A204.1 (cell line): ENCODE measurements at regions not wholly inside any gene's neighbourhood (a gene's known extent, or its start where the extent isn't known, plus 50 kb on each side); places are given as distances from the start of the nearest gene placed in this dataset.
"Not testable (repeated sequence)": the region's sequence is repeated elsewhere in the genome, so short reads cannot be mapped to it uniquely, and the experiment has no call there.

Experiments
- FAIRE-seq: peaks from 2 replicates; lab custom pipeline; 2012; peaks lifted over from hg19 to GRCh38; lab: Jason Lieb, UNC

DNA sequence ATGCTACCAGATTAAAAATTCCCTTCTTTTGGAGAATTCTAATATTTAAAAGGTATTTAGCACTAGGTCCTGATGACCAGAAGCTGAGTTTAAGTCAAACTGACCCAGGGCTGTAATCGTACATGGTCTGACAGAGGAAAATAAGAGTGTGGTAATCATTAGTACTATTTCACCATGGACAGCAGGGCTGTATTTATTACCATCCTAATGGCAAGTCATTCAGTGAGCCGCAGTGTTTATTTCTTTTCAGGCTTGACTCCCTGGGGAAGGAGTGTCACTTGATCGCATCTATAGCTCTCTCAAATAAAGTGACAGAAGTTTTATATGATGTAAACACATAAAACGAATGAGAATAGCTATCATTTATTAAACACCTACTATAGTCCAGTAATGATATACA is 261.8 kb downstream of the BTG1 start:
- FAIRE-seq, result no peak

DNA sequence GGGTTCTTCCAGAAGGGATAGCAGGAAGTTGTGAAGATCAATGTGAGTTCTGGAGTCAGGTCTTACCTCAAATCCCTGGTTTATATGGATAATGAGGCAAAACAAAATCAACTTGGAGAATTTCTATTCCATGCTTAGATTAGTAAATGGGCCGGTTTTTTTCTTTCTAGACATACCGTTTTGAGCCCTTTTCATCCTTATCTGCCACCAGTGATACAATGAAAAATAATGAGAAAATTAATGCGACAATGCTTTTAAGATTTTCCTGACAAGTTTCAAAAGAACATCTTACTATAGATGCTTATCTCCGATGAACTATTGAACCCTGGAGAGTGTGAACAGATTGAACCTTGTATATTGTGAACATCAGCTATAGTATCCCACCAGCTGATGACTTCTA is 262.7 kb downstream of the BTG1 start:
- no peak for FAIRE-seq

DNA sequence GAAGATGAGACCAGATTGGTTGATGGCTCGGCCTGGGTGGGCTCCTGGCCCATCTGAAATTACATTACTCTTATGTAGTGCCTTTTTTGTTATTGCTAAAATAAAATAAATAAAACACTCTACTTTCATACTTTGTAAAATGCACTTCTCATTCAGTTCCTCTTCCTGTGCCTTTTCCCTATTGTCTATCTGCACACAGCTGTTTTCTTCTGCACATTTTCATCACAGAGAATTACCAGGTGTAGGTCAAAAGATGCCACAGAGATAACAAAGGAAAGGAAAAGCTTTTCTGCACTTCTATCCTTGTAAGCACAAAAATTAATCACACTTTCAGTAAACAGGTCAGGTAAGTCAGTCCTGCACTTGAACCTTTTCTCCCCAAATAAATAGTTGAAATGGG is 265.1 kb downstream of the BTG1 start:
- FAIRE-seq, result no peak

DNA sequence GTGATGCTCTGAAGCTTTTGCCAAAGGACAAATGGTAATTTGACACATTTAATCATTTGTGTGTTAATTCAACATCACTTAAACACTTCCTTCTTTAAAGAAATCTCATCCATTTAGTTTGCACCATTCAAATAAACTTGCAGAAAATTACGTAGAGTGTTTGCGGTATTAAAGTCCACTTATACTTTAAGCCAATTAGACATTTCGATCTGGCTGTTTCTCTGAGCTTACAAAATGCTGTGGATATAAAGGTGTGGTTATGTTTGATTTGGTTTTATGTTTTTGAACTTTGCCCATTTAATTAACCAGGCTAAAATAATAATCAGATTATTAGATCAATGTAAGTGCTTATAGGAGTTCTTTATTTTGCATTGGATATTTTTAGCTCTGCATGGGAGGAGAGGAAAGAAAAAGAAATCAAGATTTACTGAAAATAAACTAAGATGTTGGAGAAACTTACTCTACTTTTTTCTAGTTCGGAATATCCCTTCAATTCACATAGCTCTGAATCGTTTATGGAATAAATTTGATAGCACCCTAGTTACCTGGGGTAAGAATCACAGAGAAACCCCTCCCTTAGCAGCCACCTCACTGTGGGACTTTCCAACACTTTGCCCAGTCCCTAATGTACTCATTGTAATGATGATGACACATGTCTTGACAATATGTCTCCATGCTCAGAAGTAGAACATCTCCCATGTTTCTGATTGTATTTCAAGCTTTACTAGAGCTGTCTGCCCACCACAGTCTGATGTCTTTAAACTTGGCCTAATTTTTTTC is 268.0 kb downstream of the BTG1 start:
- no peak for FAIRE-seq

- no peak for FAIRE-seq
These were observed 268.6 kb downstream of the BTG1 start for GRCh38 chr12:91877022-91877421.

DNA sequence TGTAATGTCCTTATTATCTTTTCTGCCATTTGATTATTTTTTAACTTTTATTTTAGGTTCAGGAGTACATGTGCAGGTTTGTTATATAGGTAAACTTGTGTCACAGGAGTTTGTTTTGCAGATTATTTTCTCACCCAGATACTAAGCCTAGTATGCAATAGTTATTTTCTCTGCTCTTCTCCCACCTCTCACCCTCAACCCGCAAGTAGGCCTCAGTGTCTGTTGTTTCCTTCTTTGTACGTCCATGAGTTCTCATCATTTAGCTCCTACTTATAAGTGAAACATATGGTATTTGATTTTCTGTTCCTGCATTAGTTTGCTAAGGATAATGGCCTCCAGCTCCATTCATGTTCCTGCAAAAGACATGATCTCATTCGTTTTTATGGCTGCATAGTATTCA is 270.0 kb downstream of the BTG1 start:
- FAIRE-seq, result not testable (repeated sequence)

DNA sequence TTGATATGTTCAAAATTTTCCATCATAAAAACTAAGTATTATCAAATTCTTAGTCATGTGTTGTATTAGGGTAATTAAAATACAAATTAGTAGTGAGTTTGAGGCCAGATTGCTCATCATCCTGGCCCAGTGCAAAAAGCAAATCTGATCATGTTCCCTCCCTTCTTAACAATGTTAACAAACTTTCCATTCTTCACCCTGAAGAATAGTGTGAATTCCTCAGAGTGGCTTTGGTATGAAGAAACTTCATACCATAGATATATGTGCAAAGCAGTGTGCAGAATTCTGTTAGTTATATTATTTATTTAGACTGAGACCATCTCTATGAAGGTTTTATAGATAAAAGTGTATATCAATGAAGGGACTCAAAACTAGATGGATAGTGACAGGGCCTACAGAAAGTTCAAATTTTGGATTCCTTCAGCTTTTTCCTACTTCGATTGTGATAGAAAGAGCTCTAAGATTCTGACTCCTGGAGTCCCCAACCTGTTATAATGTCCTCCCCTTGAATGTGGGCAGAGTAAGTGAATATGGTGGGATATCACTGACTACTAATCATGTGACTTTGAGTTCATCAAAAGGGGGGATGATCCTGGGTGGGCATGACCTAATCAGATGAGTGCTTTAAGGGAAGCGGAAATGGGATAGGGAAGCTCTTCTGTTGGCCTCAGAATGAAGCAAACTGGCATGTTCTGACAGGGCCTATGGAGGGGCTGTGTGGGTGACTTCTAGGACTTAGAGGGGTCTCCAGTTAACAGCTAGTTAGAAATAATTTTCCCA is 271.4 kb downstream of the BTG1 start:
- no peak for FAIRE-seq

DNA sequence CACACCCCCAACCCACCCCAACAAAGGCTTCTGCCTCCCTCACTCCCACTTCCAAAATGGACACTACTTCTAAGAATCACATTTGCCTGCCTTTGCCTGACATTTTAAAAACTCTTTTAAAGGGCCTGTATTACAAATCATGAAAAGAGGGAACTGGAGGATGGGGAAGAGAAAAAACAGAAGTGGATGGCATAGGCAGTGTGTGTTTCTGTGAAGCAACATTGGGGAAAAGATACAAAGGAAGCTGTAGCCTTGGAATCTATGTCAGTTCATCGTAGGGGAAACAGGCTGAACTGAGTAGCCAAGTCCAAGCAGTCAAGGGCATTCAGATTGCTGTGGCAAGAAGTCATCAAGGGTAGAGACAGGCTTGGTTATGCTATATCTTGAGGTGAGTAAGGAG is 273.9 kb downstream of the BTG1 start:
- FAIRE-seq, result no peak

- FAIRE-seq, result no peak
These were observed 274.6 kb downstream of the BTG1 start for GRCh38 chr12:91870872-91871707.

GRCh38 chr12:91868054-91868453 is 277.6 kb downstream of the BTG1 start:
- no peak for FAIRE-seq

DNA sequence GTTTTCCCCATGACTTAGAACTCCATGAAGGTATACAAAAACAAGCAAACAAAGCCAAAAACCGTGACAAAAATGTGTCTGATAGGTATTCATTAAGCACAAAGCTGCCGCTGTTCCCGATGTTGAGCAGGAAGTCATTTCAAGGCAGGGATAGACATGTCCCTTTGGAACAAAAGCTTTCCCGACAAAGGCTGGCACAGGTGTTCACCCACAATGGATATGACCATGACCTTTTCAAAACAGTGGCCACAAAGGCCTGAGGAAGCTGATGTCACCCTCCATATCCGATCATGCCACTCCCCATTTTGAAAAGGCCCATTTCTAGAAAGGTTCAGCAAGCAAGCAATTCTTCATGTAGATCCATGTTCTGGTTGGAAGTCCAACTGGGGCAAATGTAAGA is 279.1 kb downstream of the BTG1 start:
- FAIRE-seq, result no peak

GRCh38 chr12:91863702-91864101 is 281.9 kb downstream of the BTG1 start:
- FAIRE-seq, result no peak

DNA sequence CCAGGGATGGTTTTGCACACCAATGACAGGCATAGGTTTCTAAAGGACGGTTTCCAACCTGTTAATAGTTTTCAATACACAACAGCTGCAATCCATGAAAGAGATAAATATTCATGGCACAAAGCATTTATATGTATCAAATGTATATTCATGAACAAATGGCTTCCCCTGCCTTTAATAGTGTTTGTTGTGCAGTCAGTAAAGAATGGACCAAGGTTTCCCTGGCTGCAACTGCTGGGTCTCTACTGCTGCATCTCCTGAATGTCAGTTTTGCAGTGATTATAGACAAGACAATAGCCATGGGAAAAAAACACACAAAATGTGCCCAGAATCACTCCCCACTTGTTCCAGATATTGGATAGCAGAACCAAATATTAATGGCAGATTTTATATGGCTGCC is 284.1 kb downstream of the BTG1 start:
- FAIRE-seq, result no peak

DNA sequence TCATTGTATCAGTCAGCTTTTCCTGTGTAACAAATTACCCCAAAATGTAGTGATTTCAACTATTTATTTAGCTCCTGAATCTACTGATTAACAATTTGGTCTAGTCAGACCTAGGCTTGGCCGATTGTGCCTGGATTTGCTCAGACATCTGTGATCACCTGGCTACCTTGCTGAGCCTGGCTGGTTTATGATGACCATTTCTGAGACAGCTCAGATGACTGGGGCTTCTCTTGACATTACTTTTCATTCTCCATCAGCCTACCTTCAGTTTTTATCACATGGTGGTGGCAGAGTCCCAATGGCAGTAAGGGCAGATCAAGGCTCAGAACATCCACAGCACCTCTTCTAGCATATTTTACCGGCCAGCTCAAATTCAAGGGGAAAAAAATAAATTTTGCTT is 286.3 kb downstream of the BTG1 start:
- FAIRE-seq, result no peak

- no peak for FAIRE-seq
These were observed 287.7 kb downstream of the BTG1 start for GRCh38 chr12:91857813-91858542.

- no peak for FAIRE-seq
These were observed 290.9 kb downstream of the BTG1 start for GRCh38 chr12:91854725-91855124.

DNA sequence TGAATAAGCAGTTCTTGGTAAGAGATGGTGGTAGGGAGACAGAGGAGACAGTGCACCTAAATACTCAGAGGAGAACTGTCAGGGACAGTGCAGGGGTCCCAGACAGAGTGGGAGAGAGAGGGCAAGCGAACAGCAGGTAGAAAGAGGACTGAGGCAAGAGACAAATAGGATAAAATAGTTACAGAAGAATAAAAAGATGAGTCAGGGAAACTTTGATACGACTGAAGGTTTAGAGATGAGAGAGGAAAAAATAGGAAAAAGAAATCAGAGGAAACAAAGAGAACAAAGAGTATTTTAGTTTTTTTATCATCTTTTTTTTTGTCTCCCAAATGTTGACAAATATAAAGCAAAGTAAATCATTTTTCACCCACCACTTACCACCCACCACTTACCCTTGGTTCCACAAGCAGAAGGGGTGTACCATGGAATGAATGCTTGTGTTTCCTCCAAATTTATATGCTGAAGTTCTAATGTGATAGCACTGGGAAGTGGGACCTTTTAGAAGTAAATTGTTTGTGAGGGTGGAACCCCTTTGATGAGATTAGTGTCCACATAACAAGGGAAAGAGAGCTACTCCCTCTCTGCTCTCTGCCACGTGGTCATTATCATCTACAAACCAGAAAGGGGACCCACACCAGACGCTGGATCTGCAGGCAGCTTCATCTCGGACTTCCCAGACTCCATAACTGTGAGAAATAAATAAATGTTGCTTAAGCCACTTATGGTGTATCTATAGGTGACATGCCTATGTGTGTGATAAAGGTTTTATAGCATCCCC is 292.1 kb downstream of the BTG1 start:
- no peak for FAIRE-seq

GRCh38 chr12:91852634-91853033 is 293.0 kb downstream of the BTG1 start:
- no peak for FAIRE-seq

DNA sequence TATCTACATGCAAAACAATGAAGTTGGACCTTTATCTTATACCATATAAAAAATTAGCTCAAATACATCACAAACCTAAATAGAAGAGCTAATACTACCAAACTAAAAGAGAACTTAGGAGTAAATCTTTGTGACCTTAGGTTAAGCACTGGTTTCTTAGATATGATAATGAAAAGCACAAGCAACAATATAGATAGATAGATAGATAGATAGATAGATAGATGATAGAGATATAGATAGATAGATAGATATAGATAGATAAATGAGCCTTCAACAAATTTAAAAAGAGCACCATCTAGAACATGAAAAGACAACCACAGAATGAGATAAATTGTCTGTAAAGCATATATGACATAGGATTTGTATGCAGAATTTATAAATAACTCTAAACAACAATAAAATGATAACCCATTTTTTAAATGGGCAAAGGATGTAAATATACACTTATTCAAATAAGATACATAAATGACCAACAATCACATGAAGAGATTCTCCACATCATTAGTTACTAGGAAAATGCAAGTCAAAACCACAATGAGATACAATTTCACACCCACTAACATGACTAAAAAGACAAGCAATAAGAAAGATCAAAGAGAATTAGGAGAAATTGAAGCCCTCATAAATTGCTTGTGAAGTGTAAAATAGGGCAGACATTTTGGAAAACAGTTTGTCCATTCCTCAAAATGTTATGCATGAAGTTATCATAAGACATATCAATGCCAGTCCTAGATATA is 293.7 kb downstream of the BTG1 start:
- FAIRE-seq, result no peak

GRCh38 chr12:91846466-91847055 is 299.1 kb downstream of the BTG1 start:
- no peak for FAIRE-seq
